Adrenal gland (tissue), 9 donors: ENCODE measurements at regions not wholly inside any gene's neighbourhood (a gene's known extent, or its start where the extent isn't known, plus 50 kb on each side); places are given as distances from the start of the nearest gene placed in this dataset.

Experiments
- DNase-seq, 7 donors: peaks; one replicate each; pipeline ENCODE4 v3.0.0-alpha.2; 2019 to 2020
- H3K27ac ChIP-seq, 5 donors: fragments of 200-600 bp; sonication (generic) in 4 of 5; 1 replicate in 3 of 5; 2 replicates in 2 of 5; pipeline versions ENCODE4 v1.5.1 to v1.8.0; 2016 to 2020; ENCODE audit warnings: mild to moderate bottlenecking in 1 of 5
- H3K27me3 ChIP-seq: fragments of 200-600 bp; 2 replicates; pipeline ENCODE4 v1.8.0; 2021
- H3K36me3 ChIP-seq, 2 donors: fragments of 200-600 bp; replicated peaks in 1 of 2; 1 replicate in 1 of 2; 2 replicates in 1 of 2; pipeline versions ENCODE4 v1.5.1 to v1.8.0; 2018 to 2022
- H3K4me1 ChIP-seq, 2 donors: fragments of 200-600 bp; replicated peaks in 1 of 2; 1 replicate in 1 of 2; 2 replicates in 1 of 2; pipeline versions ENCODE4 v1.5.1 to v1.8.0; 2018 to 2021
- H3K4me3 ChIP-seq, 4 donors: fragments of 200-600 bp; sonication (generic) in 3 of 4; one replicate each; pipeline ENCODE4 v1.5.1; 2016 to 2018
- H3K9me3 ChIP-seq, 3 donors: fragments of 200-600 bp; sonication (generic) in 1 of 3; replicated peaks in 1 of 3; 1 replicate in 2 of 3; 2 replicates in 1 of 3; pipeline versions ENCODE4 v1.5.1 to v1.8.0; 2016 to 2021
- CTCF ChIP-seq, 6 experiments: fragments of 450-650 bp in 4 of 6; fragments of 200-600 bp in 2 of 6; sonication (generic) in 1 of 6; IDR thresholded peaks; 1 replicate in 5 of 6; 2 replicates in 1 of 6; pipeline versions ENCODE4 v1.5.1 to v1.8.0; 2016 to 2021; ENCODE audit warnings: antibody characterized with exemption in 6 of 6, mild to moderate bottlenecking in 2 of 6, moderate library complexity in 1 of 6
- POLR2A ChIP-seq, 2 donors: fragments of 450-650 bp; IDR thresholded peaks; one replicate each; pipeline ENCODE4 v1.6.1; 2017; ENCODE audit warnings: antibody characterized with exemption in 2 of 2, mild to moderate bottlenecking in 2 of 2, moderate library complexity in 1 of 2
- WGBS, 4 donors: extraction: QIAGEN DNeasy Blood & Tissue Kit in 2 of 4; methylation state at CpG; one replicate each; pipeline versions ENCODE4 v1.1.5 to v1.1.7; 2013 to 2017; 5-methylcytosine and 5-hydroxymethylcytosine counted together
- intact Hi-C, 2 donors: fragments of 100-400 bp; cut with DNase I; formaldehyde crosslinking; loops; one replicate each; pipeline versions ENCODE4 v1.14.1 to v1.15.0; 2022 to 2023
- donor health status: healthy with polysubstance abuse.
- donor health status: Bipolar disorder and iron deficiency.
- donor health status: DM: yes; HTN: yes; CAD: no.
- donor health status: DM: no; HTN: no; CAD: no.
- donor health status: DM: no; HTN: no; CAD: no.

- Histone ChIP-seq H3K9me3 (no peaks in the 10 kb centered on the region), H3K36me3 (no peaks in the 10 kb centered on the region), H3K4me3 (no peak overlapping the region), H3K4me1 (no peaks in the 10 kb centered on the region), H3K27ac (no peak overlapping the region), H3K27me3 (no peaks in the 10 kb centered on the region)
- no peak for DNase-seq
- TF ChIP-seq POLR2A (IDR thresholded peaks at IDR 0.05) (no peak), CTCF (IDR thresholded peaks at IDR 0.05) (no peak)
- 45 to 64% (median 56%) methylated on average over 4 of the region's 4 CpGs for WGBS, 4 donors
- intact Hi-C loops = no loop called here
Observed at GRCh38 chr13:108036411-108036932, 178.9 kb downstream of the LIG4 start.

- Histone ChIP-seq H3K4me3 (no peak overlapping the region), H3K4me1 (no peaks in the 10 kb centered on the region), H3K36me3 (no peaks in the 10 kb centered on the region), H3K27ac (no peak overlapping the region), H3K27me3 (no peaks in the 10 kb centered on the region), H3K9me3 (no peaks in the 10 kb centered on the region)
- intact Hi-C loops = no loop called here
- TF ChIP-seq POLR2A (IDR thresholded peaks at IDR 0.05) (no peak), CTCF (IDR thresholded peaks at IDR 0.05) (no peak)
- WGBS, 4 donors = 86 to 88% (median 86%) methylated on average over 5 of the region's 5 CpGs
- DNase-seq = no peak
Observed at GRCh38 chr13:108034909-108035410, 180.4 kb downstream of the LIG4 start.

GRCh38 chr13:108033800-108034707 lies 181.3 kb downstream of the LIG4 start:
- 66 to 70% (median 68%) methylated on average over 3 of the region's 3 CpGs for WGBS, 4 donors
- H3K4me3 ChIP-seq = no peak overlapping the region
- intact Hi-C loops = no loop called here
- DNase-seq = no peak
- H3K9me3 ChIP-seq = no peaks in the 10 kb centered on the region
- H3K27me3 ChIP-seq = no peaks in the 10 kb centered on the region
- H3K4me1 ChIP-seq = no peaks in the 10 kb centered on the region
- H3K27ac ChIP-seq = no peak overlapping the region
- no peaks in the 10 kb centered on the region for H3K36me3 ChIP-seq
- TF ChIP-seq POLR2A (IDR thresholded peaks at IDR 0.05) = no peak
- no peak for TF ChIP-seq CTCF (IDR thresholded peaks at IDR 0.05)

GRCh38 chr13:108031865-108032264 lies 183.5 kb downstream of the LIG4 start:
- TF ChIP-seq CTCF (IDR thresholded peaks at IDR 0.05) = no peak
- TF ChIP-seq POLR2A (IDR thresholded peaks at IDR 0.05) = no peak
- H3K36me3 ChIP-seq = no peaks in the 10 kb centered on the region
- WGBS, 4 donors = 59 to 86% (median 68%) methylated on average over 5 of the region's 5 CpGs
- no peaks in the 10 kb centered on the region for H3K9me3 ChIP-seq
- no peak overlapping the region for H3K4me3 ChIP-seq
- intact Hi-C loops = no loop called here
- H3K4me1 ChIP-seq = no peaks in the 10 kb centered on the region
- DNase-seq = no peak
- no peak overlapping the region for H3K27ac ChIP-seq
- H3K27me3 ChIP-seq = no peaks in the 10 kb centered on the region
